Stimulated activated CD8-positive, alpha-beta memory T cell treated with anti-CD3 and anti-CD28 coated beads, Interleukin-7, amount 100 ng/mL, for 4 hours (primary cell): ENCODE measurements at regions not wholly inside any gene's neighbourhood (a gene's known extent, or its start where the extent isn't known, plus 50 kb on each side); places are given as distances from the start of the nearest gene placed in this dataset.

Source experiments
- DNase-seq, 2 donors: peaks; one replicate each; pipeline ENCODE4 v3.0.0-alpha.2; 2020; ENCODE audit warnings: low read depth in 2 of 2

DNA sequence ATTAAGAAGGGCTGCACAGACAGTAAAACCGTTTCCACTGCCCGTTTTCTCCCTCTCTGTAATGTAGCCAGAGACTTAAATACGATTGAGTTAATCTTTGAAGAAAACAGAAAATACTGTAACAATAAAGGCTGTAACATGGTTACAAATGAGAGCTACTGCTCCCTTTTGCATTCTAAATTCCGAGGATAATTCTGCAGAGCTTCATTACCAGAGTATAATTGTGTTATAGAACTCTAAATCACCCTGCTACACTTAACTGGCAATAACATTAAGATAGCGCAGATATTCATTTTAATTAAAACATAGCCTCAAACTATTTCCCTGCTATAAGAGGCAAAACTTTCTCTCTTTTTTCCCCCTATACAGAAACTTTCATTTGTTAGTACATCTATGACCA is 283.7 kb upstream of the BRINP1 start:
- DNase-seq, result no peak

DNA sequence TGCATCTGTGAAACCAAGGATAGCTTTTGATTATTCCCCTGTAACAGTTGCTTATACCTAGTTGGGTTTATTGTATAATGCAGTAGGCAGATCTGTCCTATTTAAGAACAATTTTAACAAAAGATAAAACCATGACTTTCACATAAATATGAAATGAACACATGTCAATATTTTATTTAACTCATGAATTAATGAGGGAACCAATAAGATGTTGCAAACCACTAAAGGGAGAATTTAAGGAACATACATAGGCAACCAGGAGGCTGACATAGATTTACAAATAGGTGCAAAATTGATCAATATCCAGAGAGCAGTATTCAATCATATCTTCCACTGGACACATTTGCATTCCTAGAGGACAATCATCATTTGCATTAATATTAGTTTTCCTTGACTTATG is 280.0 kb upstream of the BRINP1 start:
- DNase-seq, result no peak

DNA sequence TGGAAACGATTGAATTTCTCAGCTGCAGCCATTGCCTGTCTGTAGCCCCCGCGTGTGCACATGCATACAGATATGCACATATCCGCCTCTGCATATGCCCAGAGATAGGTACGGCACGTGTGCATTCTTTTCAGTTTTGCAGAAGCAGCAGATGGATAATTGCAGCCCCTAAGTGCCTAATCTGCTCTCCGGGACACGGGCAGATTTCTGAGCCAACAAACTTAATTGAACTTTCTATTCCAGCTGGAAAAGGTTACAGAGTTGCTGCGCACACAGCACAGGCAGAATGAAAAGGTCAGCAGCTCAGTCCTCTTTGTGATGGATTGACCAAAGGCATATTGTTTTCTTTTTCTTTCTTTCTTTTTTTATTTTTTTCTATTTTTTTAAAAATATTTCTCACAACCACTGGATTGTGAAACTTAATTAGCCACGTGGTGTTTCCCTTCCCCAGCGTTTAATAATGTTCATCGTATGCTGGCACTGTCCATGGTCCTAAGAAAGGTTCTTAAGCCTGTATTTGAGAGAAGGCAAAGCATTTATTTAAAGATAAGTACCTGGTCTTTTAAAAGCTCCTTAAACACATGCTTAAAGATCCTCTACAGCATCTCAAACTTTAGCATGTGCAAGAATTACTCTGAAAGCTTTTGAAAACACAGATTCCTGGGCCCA is 270.2 kb upstream of the BRINP1 start:
- DNase-seq, result no peak

DNA sequence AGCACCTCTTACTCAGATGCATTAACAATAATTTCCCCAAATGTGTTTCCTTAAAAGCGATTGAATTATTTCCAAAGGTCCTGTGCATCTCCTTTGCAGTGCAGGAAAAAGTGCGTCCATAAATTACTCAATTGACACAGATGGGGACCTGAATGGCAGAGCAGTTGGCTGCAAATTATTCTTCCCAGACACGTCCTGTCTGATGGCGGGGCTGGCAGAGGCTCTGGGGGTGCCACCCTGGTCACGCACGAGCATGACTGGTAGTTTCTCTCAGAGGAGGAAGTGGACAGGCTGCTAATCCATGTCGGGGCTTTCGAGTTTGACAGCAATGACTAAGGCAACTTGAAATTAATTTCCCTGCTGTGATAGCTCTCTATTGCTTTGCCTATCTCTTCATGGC is 264.8 kb upstream of the BRINP1 start:
- no peak for DNase-seq

DNA sequence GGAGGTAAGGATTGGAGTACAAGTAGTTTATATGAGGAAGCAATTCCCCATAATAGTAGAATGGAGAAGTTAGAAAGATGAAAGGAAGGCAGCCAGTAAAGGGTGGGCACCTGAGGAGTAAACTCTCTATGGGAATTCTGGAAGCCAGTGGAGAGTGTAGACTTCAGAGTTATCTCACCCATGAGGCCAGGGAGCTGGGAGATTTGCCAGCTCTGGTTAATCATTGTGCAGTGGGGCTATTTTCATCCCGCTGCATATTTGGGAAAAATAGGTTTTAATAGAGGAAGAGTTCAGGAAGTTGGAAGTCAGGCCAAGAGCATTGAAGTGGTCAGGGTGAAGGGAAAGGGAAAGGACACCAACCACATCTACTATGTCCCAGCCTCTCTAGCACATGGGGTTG is 242.3 kb upstream of the BRINP1 start:
- DNase-seq, result no peak

DNA sequence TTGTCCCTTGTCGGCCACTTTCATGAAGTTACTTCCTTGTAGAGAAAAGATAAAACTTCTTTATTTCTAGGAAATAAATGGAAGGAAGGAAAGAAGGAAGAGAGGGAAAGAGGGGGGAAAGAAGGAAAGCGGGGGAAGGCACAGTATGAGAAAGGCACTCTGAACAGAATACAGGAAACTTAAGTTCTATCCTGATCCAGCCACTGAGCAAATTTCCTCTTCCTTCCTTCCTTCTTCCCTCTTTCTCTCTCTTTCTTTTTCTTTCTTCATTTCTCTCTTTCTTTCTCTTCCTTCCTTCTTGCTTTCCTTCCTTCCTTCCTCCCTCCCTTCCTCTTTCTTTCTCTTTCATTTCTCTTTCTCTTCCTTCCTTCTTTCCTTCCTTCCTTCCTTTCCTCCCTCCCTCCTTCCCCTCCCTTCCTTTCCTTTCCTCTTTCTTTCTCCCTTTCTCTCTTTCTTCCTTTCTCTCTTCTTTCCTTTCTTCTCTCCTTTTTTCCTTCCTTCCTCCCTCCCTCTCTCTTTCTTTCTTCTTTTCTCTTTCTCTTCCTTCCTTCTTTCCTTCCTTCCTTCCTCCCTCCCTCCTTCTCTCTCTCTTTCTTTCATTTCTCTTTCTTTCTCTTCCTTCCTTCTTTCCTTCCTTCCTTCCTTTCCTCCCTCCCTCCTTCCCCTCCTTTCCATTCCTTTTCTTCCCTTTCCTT is 240.2 kb upstream of the BRINP1 start:
- DNase-seq, result no peak

DNA sequence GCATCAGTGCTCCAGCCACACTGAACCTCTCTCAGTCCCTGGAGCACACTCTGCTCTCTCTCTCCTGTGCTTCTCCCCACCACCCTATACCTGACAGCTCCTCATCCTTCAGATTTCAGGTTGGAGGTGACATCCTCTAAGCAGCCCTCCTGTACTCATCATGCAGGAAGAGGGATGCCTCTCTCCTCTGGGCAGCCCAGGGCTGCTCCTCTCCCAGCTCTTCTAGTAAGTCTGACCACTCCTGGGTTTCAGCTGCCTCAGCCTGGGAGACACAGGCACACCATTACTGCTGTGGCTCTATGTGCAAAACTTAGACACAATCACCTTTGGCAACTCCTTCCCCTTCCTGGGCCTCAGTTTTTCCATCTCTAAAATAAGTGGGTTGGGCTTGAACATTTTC is 232.4 kb upstream of the BRINP1 start:
- DNase-seq, result no peak

DNA sequence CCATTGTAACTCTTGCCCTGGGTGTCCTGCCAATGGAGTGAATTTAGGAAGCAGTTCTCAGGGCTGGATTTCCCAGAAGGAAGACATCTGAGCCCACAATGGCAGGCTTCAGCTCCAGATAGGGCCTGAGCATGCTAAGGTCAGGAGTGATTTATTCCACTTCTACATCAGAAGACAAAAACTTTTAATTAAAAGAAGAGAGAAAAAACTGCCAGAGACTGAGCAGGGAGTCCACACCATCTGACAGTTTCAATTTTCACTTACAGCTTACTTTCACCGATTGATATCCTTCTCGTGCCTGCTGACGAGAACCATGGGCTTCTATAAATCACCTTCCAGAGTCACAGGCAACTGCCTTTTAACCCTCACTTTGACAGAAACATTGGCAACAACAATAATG is 228.3 kb upstream of the BRINP1 start:
- DNase-seq, result no peak

DNA sequence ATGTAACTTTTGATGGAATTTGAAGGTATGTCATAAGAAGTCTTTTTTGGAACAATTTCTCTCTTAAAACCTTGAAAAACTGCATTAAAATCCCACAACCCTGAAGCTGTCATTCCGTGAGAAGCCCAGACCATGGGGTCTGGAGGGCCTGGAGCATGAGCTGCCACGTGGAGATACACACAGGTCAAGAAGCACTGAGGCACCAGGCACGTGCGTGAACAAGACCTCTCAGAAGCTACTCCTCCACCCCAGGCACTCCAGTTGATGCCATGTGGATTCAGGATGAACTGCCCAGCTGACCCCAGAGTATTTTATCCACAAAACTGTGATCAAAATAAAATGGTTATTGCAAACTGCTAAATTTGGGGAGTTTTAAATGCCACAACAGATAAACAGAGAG is 227.5 kb upstream of the BRINP1 start:
- no peak for DNase-seq

DNA sequence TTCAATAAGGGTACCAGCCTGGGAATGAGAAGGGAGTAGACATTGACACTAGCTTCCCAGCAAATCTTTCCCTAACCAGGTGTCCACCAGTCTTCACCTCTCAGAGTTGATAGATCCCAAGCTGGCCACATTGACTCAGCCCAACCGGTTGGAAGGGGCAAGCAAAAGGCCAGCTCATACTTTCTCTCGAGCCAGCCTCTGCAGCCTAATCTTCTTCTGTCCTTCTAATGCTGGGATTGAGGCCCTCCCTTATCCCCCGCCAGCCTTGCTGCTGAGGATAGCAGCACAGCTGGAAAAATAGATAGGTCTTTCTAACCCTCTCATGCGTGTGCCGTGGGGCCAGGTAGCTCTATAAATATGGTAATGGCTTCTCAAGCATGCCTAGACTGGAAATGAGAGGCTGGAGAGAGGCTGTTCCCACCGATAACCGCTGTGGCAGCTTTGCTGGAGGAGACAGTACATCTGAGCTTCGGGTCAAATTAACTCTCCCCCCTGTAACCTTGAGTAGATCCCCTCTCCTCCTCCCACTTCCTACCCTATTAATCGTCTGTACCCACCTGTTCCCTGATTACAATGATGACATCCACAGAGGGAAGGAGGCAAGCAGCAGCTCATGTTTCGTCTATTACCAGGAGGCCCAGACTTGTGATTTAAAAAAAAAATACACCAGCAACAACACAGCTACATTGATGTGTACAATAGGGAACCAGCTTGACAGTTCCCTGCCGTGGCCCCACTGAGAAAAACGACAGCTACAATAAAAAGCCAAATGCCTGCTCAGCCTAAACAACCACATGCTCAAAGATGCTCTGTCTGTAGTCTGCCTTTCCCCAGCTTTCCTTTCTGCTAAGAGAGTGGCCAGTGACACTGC is 219.9 kb upstream of the BRINP1 start:
- DNase-seq, result no peak

DNA sequence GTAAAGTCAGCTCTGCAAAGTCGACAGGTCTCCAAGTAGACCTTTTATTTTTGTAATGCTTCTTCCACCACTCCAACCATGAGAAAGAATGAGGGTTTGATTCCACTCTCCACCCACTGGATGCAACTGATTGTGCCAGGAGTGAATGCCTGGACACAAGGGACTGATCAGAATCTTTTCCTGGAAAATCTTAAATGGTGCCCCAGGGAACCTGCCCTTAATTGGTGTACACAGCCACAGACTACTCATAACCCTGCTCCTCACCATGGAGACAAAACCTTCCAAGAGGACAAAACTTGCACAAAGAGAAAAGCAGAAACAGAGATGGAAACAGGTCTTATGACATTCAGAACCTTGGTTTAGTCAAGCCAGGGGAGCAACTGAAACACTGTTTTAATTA is 208.6 kb upstream of the BRINP1 start:
- no peak for DNase-seq

DNA sequence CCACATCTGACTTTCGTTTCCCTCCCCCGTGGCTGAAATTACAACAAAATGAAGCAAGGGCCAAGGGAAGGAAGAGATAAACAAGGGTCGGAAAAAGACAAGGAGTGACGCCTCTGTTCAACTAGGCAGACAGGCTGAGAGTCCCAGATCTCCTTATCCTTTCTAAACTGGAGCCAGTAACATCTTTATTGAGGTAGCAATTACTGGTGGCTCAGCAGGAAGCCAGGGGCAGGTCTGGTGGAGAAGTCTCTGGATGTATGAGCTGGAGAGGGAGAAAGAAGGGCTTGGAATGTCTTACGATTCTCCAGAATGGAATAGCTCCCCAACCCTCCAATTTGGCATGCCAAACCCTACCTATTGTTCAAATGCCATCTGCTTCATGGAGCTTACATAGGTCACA is 190.8 kb upstream of the BRINP1 start:
- DNase-seq, result no peak

DNA sequence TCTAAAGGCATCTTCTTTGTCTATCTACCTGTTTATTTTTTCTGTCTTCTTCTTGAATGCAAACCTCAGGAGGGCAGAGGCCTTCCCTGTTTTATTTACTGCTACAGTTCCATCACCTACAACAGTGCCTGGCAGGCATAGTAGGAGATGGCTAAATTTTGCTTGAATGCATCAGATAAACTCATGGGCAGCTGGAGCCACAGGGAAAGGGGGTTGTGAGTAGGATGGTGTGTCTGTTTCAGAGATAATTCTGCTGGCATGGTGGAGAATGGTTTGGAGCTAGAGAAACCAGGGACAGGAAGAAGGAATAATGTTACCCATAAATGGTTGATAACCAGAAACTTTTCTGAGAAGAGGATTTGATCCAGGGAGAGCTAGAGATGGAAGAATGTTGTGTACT is 189.8 kb upstream of the BRINP1 start:
- no peak for DNase-seq

DNA sequence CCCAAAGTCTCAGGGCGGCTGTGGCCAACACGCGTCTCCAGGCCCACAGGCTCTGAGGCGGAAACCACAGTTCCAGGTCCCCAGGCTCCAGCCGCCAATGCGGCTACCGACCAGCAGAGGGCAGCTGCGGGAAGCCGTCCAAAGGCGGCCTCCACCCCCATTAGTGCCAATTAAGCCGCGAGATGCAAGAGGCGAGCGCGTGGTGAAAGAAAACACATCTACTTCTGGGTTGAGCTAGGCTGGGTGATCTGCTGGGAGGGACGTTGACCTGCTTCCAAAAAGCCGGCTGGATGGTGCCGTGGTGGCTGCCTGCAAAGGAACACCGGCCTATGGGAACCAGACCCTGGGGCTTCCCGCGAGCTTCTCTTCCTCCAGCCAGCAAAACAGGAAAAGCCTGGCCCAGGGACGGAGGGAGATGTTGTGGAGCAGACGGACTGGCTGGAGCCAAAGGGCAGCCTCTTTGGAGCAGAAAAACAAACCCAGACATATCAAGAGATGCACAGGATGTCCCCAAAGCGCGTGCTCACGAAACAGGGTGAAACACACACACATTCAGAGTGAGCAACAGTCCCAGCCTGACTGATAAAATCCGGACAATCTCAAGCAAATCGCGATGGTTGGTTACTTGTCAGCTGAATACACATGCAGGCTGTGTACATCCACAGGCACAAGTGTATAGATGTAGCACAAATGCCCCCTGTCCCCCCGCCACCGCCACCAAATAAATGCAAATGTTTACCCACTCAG is 187.1 kb upstream of the BRINP1 start:
- DNase-seq, result no peak

DNA sequence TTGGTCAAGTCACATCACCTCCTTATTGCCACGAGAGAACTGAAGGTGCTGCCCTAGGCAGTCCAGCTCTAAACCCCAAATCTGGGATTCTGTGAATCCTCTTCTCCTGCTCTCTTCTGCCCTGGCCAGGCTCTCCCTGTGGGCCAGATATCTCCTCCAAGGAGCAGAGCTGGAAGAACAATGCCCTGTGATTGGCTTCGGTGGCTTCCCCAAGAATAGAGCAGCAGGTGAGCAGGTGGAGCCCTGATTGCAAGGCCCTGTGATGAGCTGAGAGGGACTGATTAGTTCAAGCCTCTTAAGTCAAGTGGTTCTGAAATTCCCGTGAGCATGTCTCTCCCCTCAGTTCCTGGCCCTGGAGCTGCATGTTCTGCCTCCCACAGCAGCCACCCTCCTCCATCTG is 175.3 kb upstream of the BRINP1 start:
- DNase-seq, result no peak

DNA sequence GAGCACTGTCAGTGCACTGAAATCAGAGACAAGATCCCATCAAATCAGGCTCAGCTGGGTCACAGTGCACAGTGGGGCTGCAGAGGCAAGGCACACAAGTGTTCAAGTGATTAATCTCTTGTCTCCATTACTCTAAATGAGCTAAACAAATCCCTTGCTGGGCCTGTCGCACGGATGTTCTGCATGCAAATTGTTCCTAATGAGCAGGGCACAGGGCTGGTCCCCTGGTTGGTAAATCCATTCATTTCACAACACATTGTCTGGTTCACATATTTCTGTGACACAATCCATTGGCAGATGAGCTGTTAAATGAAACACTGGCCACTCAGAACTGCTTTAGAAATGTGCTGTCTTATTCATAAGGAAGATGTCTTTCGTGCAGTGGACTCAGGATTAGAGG is 167.9 kb upstream of the BRINP1 start:
- no peak for DNase-seq

DNA sequence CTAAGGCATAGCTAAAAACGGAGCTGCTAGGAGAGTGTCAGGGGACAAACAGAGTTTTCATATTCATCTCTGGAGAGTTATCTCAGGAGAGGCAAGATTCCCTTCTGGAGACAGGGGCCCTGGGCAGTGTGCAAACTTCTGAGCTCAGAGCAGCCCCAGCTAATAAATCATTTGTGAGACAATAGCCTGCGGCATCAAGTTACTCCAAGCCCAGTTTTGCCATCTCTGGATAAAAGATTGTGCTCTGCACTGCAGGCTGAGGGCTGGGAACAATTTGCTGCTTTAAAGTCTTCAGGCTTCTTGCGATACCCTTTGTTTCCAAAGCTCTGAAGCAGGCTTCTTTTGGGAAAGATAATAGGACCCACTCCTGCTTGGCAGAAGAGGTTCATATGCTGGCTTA is 164.3 kb upstream of the BRINP1 start:
- no peak for DNase-seq

DNA sequence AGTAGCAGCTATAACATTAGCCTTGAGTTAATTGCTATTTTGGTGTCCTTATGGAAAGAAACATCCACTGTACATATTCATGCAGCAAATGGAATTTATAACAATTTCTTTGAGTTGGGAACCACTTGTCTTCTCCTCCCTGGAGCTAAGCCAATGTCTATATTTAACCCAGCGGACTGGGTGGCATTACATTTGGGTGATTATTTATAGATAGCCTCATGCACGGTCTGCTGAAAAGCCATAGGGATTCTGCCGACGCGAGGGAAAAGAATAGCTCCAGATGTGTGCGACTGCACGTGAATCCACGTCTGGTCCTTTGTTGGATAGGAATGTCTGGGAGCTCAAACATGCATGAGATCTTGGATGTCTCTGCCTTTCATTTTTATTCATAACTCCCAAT is 157.5 kb upstream of the BRINP1 start:
- no peak for DNase-seq

DNA sequence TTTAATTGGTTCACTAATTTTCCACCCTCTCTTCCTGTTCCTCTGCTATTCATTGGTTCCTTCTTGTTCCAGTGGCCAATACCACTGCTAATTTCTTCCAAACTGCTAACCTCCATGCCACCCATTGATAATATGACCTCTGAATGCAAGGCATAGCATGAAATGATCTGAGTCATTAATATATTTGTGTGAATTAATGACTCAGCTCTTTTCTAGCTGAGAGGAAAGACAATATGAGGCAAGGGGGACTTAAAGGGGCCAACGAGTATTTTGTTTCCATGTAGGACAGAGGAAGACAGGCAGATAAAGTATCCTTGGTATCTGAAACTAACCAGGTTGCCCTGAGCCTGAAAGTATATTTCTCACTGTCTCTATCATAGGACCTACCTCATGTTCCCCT is 154.3 kb upstream of the BRINP1 start:
- DNase-seq, result no peak

DNA sequence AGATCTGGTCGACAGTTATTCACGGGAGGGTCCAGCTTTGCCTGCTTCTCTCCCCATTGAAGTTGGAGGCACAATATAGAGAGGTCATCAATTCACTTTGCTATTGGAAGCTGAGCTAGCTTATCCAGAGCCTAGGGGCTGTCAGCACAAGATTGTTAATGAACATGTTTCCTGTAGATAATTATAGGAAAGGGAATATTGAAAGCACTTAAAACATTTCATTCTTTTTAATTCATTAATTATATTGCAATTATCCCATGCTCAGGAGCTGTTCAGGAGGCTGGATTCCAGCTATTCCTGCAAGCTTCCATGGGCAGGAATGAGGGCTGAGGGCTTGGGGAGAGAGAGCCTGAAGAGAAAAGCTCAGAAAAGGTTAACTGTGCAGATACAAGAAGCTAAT is 153.1 kb upstream of the BRINP1 start:
- no peak for DNase-seq

DNA sequence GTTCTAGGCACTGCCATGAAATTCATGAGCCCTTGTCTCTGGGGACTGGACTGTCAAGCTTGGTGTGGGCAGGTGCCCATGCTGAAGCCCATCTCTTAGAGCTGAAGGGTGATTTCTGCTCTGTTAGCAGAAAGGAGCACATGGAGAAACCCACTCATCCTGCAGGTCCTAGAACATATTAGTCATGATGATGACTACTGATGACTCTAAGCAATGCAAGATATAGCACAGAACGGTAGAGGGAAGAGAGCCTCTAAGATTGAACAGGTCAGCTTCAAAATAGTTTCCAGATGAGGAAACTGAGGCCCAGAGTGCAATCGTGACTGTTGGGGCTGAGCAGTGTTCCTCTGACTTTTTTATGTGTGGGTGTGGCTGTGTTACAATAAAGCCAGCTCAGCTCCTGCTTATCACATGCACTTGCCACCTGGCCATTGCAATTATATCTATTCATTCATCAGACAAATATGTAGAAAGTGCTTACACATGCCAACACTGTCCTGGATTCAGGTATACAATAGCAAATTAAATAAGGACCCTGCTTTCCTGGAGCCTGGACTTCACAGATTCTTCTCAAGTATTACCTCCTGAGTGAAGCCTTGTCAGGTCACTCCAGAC is 140.2 kb upstream of the BRINP1 start:
- no peak for DNase-seq

DNA sequence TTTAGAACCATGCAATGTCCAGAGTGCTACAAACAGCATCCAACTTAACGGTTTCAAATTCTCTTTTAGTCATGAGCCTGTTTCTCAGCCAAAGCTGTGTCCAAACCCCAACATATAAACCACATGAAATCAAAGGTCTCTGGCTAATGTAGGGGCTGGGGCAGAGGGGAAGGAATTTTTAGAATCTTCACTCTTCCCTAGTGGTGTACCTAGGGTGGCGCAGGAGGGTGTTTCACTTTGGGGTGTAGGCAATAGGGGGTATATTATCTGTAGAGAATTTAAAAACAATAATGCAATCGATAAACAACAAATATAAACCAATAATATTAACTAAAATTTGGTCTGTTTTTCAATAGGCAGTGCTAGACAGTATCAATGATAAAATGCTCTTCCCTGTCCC is 132.1 kb upstream of the BRINP1 start:
- no peak for DNase-seq
